Upper lobe of left lung (tissue), 4 donors: ENCODE measurements at regions not wholly inside any gene's neighbourhood (a gene's known extent, or its start where the extent isn't known, plus 50 kb on each side); places are given as distances from the start of the nearest gene placed in this dataset.

ENCODE experiments used
- POLR2A ChIP-seq, 4 donors: fragments of 450-650 bp; IDR thresholded peaks; one replicate each; pipeline ENCODE4 v1.5.1; 2016 to 2017; ENCODE audit warnings: antibody characterized with exemption in 4 of 4, mild to moderate bottlenecking in 2 of 4
- POLR2AphosphoS5 ChIP-seq, 2 donors: sonication (generic); formaldehyde crosslinking; IDR thresholded peaks; one replicate each; pipeline ENCODE4 v1.5.1; 2017; ENCODE audit warnings: antibody characterized with exemption in 2 of 2
- TF ChIP-seq, protein P1 (sequence below), 6 experiments: fragments of 450-650 bp in 4 of 6; fragments of 200-600 bp in 2 of 6; sonication (generic) in 2 of 6; IDR thresholded peaks; one replicate each; pipeline ENCODE4 v1.5.1; 2016 to 2019; ENCODE audit warnings: antibody characterized with exemption in 6 of 6

GRCh38 chr1:14441302-14441741 is 157.2 kb upstream of the KAZN start:
- TF ChIP-seq, protein P1, sequence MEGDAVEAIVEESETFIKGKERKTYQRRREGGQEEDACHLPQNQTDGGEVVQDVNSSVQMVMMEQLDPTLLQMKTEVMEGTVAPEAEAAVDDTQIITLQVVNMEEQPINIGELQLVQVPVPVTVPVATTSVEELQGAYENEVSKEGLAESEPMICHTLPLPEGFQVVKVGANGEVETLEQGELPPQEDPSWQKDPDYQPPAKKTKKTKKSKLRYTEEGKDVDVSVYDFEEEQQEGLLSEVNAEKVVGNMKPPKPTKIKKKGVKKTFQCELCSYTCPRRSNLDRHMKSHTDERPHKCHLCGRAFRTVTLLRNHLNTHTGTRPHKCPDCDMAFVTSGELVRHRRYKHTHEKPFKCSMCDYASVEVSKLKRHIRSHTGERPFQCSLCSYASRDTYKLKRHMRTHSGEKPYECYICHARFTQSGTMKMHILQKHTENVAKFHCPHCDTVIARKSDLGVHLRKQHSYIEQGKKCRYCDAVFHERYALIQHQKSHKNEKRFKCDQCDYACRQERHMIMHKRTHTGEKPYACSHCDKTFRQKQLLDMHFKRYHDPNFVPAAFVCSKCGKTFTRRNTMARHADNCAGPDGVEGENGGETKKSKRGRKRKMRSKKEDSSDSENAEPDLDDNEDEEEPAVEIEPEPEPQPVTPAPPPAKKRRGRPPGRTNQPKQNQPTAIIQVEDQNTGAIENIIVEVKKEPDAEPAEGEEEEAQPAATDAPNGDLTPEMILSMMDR (IDR thresholded peaks at IDR 0.05): no peak
- TF ChIP-seq POLR2A (IDR thresholded peaks at IDR 0.05): no peak
- no peak for TF ChIP-seq POLR2AphosphoS5 (IDR thresholded peaks at IDR 0.05)
